Uterus (tissue), 2 donors: ENCODE measurements at regions not wholly inside any gene's neighbourhood (a gene's known extent, or its start where the extent isn't known, plus 50 kb on each side); places are given as distances from the start of the nearest gene placed in this dataset.

Experiments
- CTCF ChIP-seq, 4 experiments: fragments of 200-600 bp in 2 of 4; fragments of 450-650 bp in 2 of 4; sonication (generic) in 2 of 4; IDR thresholded peaks; one replicate each; pipeline ENCODE4 v1.5.1; 2016 to 2019; ENCODE audit warnings: antibody characterized with exemption in 4 of 4, mild to moderate bottlenecking in 2 of 4, moderate library complexity in 1 of 4
- POLR2A ChIP-seq, 2 donors: fragments of 450-650 bp; IDR thresholded peaks; one replicate each; pipeline ENCODE4 v1.6.1; 2016; ENCODE audit warnings: antibody characterized with exemption in 2 of 2, mild to moderate bottlenecking in 1 of 2, moderate library complexity in 1 of 2

- TF ChIP-seq POLR2A (IDR thresholded peaks at IDR 0.05) (no peak), CTCF (IDR thresholded peaks at IDR 0.05) (no peak)
Observed at GRCh38 chr14:56494167-56494566, 85.4 kb upstream of the TMEM260 start.
